ENCODE measurements at regions not wholly inside any gene's neighbourhood (a gene's known extent, or its start where the extent isn't known, plus 50 kb on each side); places are given as distances from the start of the nearest gene placed in this dataset.

GRCh38 chr7:34357946-34358345 is 300.1 kb upstream of the NPSR1 start:
- TF ChIP-seq CTCF (IDR thresholded peaks at IDR 0.05; ENCODE audit: low read depth, low read length) (no peak), EZH2phosphoT487 (IDR thresholded peaks at IDR 0.05; ENCODE audit: low read depth) (no peak)
